Suprapubic skin (tissue), 4 donors: ENCODE measurements at regions not wholly inside any gene's neighbourhood (a gene's known extent, or its start where the extent isn't known, plus 50 kb on each side); places are given as distances from the start of the nearest gene placed in this dataset.

Experiments
- POLR2A ChIP-seq, 2 donors: fragments of 450-650 bp; IDR thresholded peaks; one replicate each; pipeline ENCODE4 v1.6.1; 2017; ENCODE audit warnings: antibody characterized with exemption in 2 of 2, mild to moderate bottlenecking in 2 of 2, moderate library complexity in 2 of 2
- POLR2AphosphoS5 ChIP-seq, 3 donors: sonication (generic); formaldehyde crosslinking; IDR thresholded peaks; one replicate each; pipeline ENCODE4 v1.6.1; 2017; ENCODE audit warnings: antibody characterized with exemption in 3 of 3
- TF ChIP-seq, protein P1 (sequence below), 2 donors: fragments of 200-600 bp in 1 of 2; fragments of 450-650 bp in 1 of 2; sonication (generic) in 1 of 2; IDR thresholded peaks; one replicate each; pipeline ENCODE4 v1.5.1; 2016 to 2019; ENCODE audit warnings: antibody characterized with exemption in 2 of 2, mild to moderate bottlenecking in 1 of 2, moderate library complexity in 1 of 2

DNA sequence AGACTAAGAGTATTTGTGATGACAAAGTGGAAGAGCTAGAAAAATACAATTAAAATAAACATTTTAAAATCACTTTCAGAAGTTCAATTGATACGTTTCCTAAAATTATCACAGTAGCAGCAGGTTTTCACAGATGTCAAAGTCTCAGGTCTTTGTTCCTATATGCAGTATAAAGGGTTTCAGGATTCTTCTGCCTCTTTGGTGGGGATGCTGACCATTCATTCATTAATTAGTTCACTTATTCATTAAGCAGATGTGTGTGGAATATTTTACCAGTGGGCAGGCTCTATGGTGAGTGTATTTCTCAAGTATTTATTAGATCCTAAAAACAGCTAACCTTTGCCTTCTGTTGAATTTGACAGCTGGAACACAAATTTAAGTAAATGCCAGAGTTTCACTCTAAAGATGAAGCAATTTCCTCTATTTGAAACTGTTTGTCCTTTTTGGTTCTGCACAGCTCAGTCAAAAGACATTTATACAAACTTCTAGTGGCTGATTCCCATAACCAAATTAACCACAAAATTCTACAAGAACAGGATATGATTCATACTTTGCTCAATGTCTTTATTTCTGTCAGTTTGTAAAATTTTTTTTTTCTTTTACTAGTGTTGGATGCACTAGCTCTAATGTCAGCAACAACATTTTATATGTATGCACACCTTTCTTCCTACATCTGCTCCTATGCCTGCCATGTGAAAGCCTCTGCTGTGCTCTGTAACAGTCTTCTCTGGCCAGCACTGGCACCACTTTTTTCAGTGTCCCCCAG is 75.9 kb upstream of the PRR16 start:
- TF ChIP-seq POLR2AphosphoS5 (IDR thresholded peaks at IDR 0.05) (no peak), POLR2A (IDR thresholded peaks at IDR 0.05) (no peak)
- TF ChIP-seq, protein P1, sequence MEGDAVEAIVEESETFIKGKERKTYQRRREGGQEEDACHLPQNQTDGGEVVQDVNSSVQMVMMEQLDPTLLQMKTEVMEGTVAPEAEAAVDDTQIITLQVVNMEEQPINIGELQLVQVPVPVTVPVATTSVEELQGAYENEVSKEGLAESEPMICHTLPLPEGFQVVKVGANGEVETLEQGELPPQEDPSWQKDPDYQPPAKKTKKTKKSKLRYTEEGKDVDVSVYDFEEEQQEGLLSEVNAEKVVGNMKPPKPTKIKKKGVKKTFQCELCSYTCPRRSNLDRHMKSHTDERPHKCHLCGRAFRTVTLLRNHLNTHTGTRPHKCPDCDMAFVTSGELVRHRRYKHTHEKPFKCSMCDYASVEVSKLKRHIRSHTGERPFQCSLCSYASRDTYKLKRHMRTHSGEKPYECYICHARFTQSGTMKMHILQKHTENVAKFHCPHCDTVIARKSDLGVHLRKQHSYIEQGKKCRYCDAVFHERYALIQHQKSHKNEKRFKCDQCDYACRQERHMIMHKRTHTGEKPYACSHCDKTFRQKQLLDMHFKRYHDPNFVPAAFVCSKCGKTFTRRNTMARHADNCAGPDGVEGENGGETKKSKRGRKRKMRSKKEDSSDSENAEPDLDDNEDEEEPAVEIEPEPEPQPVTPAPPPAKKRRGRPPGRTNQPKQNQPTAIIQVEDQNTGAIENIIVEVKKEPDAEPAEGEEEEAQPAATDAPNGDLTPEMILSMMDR (IDR thresholded peaks at IDR 0.05): no peak
